IPS DF 6.9 (cell line): ENCODE measurements at regions not wholly inside any gene's neighbourhood (a gene's known extent, or its start where the extent isn't known, plus 50 kb on each side); places are given as distances from the start of the nearest gene placed in this dataset.

ENCODE experiments used
- DNase-seq: peaks from one replicate; pipeline ENCODE4 v3.0.0-alpha.2; 2013; ENCODE audit warnings: low read depth, low spot score
- H3K27ac ChIP-seq: one replicate; pipeline ENCODE4 v1.5.1; 2013; ENCODE audit warnings: low read length, control low read depth
- H3K27me3 ChIP-seq: 2 replicates; pipeline ENCODE4 v1.6.1; 2013; ENCODE audit warnings: mild to moderate bottlenecking, low read length; ENCODE audit not compliant: control insufficient read depth, insufficient read depth
- H3K36me3 ChIP-seq: 2 replicates; pipeline ENCODE4 v1.6.1; 2013; ENCODE audit warnings: low read length; ENCODE audit not compliant: control insufficient read depth, insufficient read depth
- H3K4me1 ChIP-seq: 2 replicates; pipeline ENCODE4 v1.6.1; 2013; ENCODE audit warnings: low read length; ENCODE audit not compliant: control insufficient read depth, insufficient read depth
- H3K4me3 ChIP-seq: 2 replicates; pipeline ENCODE4 v1.5.1; 2013; ENCODE audit warnings: mild to moderate bottlenecking, low read length
- H3K9me3 ChIP-seq: 2 replicates; pipeline ENCODE4 v1.6.1; 2013; ENCODE audit warnings: low read length, inconsistent platforms; ENCODE audit not compliant: control insufficient read depth, insufficient read depth
- WGBS: extraction: QIAGEN DNeasy Blood & Tissue Kit; methylation state at CpG from one replicate; pipeline ENCODE4 v1.1.7; 2013; ENCODE audit warnings: mixed read lengths, missing lambda C conversion rate; ENCODE audit not compliant: insufficient read length, insufficient coverage; 5-methylcytosine and 5-hydroxymethylcytosine counted together

- no CpG with 5 or more reads among the region's 9 CpGs for whole genome bisulfite sequencing
- Histone ChIP-seq H3K4me1 (no peaks in the 10 kb centered on the region), H3K9me3 (no peaks in the 10 kb centered on the region), H3K36me3 (no peaks in the 10 kb centered on the region), H3K4me3 (no peak overlapping the region), H3K27me3 (no peaks in the 10 kb centered on the region), H3K27ac (no peak overlapping the region)
- DNase-seq = no peak
Measured at GRCh38 chr5:2266641-2267240, 384.0 kb upstream of the IRX4 start.

DNA sequence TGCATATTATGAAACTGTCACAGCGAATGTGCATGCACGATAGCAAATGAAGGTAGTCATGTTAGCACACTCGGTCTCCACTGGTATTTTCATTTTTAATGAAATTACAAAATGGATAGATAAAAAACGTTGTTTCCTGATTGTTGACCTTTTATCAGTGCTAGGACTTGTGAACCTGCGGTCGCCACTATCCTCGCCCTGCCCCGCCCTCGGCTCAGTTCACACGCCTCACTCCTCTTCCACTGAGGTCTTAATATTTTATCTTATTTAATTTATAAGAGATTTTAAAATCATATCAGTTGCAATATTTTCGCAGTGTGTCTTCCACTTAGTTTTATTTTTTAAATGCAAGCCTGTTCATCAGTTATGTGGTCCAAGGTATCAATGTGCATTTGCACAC is 382.6 kb upstream of the IRX4 start:
- no peak for DNase-seq
- H3K4me1 ChIP-seq = no peaks in the 10 kb centered on the region
- H3K36me3 ChIP-seq = no peaks in the 10 kb centered on the region
- no CpG with 5 or more reads among the region's 11 CpGs for WGBS
- no peak overlapping the region for H3K4me3 ChIP-seq
- no peak overlapping the region for H3K27ac ChIP-seq
- no peaks in the 10 kb centered on the region for H3K27me3 ChIP-seq
- H3K9me3 ChIP-seq = no peaks in the 10 kb centered on the region

GRCh38 chr5:2263763-2264162 is 381.0 kb upstream of the IRX4 start:
- Histone ChIP-seq H3K9me3 (no peaks in the 10 kb centered on the region), H3K36me3 (no peaks in the 10 kb centered on the region), H3K27me3 (no peaks in the 10 kb centered on the region), H3K4me3 (no peak overlapping the region), H3K27ac (no peak overlapping the region), H3K4me1 (no peaks in the 10 kb centered on the region)
- WGBS = no CpG with 5 or more reads among the region's 12 CpGs
- DNase-seq = no peak

DNA sequence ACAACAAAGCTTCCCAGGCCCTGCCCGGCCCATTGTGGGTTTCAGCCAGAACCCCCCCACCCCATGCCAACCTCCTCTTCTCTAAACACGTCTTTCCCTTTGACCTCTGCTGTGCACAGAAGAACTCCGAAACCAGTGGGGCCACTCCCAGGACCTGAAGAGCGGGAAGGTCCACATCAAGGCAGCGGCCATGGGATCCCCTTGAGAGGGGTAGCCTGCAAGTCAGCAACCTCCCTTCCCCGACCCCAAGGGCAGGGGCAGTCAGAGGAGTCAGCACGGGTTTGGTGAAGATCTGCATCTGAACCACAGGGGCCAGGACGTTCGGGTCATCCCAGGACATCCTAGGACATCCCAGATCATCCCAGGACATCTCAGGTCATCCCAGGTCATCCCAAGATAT is 379.9 kb upstream of the IRX4 start:
- no CpG with 5 or more reads among the region's 9 CpGs for WGBS

DNA sequence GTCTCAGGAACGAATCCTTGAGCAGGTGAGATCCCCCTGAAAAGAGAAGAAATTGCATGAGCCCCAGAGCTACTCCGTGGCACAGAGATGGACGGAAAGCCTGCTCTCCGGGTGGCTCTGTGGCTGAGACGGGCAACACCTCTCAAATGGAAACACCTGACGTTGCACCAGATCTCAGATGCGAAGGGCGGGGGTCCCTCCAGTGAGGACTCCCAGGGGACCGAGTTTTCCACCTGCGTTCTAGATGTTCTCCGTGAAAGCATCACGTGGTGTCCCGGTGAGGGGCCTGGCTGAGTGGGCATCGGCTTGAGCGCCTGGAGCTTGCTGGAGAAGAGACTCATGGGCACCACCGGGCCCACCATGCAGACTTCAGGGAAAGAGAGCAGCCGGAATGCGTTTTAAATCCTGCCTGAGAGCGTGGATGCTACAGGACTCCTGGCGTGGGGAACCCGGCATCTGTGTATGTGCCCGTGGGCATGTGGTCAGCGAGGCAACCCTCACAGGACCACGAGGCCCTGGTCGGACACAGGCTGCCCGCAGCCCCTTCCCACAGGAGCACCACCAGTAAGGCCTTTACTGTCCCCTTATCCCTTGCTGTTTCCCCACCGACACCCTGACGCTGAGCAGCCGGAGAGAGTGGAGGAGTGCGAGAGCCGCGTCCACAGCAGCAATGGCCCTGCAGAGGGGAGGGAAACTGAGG is 378.4 kb upstream of the IRX4 start:
- no peaks in the 10 kb centered on the region for H3K27me3 ChIP-seq
- H3K4me1 ChIP-seq = no peaks in the 10 kb centered on the region
- no peak overlapping the region for H3K4me3 ChIP-seq
- no peak overlapping the region for H3K27ac ChIP-seq
- no CpG with 5 or more reads among the region's 32 CpGs for WGBS
- H3K9me3 ChIP-seq = no peaks in the 10 kb centered on the region
- H3K36me3 ChIP-seq = no peaks in the 10 kb centered on the region
- DNase-seq = no peak

More for the DNA sequence above, 379.9 kb upstream of the IRX4 start:
- Histone ChIP-seq H3K9me3 (no peaks in the 10 kb centered on the region), H3K4me3 (no peak overlapping the region), H3K27ac (no peak overlapping the region), H3K27me3 (no peaks in the 10 kb centered on the region), H3K4me1 (no peaks in the 10 kb centered on the region), H3K36me3 (no peaks in the 10 kb centered on the region)
- DNase-seq = no peak

DNA sequence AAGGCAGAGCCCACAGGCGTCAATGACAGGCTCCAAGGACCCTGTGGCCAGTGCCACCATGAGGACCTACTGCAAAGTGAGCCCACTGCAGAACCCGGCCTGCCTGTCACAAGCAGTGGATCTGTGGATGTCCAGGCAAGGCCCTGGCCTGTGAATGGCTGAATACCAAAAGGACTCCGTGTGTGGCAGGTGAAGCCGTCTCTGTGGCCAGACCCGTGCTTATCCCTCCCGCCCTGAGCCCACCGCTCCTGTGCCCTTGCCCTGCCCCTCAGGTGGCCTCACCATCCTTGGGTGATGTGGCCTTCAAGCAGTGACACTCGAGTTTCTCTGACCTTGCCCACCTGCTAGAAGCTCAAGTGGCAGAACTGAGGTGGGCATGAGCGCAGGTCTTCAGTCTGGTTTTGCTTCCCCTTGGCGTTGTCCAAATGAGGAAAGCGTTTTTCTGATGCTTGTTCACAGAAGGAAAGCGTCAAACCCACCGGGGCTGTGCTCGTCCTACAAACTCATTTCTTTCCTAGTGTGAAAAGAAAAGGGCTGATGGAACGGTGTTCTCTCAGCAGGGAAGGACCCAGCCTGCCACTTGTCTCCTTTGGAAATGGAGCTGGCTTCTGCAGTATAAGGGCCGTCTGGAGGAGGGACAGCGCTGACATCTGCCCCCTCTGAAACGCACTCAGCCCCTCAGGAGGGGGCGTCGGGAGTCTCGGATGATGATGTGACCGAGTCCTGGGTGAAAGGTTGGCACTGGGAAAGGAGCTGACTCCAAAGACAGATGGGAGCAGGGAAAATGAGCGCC is 377.7 kb upstream of the IRX4 start:
- DNase-seq = no peak
- Histone ChIP-seq H3K9me3 (no peaks in the 10 kb centered on the region), H3K27ac (no peak overlapping the region), H3K27me3 (no peaks in the 10 kb centered on the region), H3K36me3 (no peaks in the 10 kb centered on the region), H3K4me3 (no peak overlapping the region), H3K4me1 (no peaks in the 10 kb centered on the region)
- WGBS = no CpG with 5 or more reads among the region's 23 CpGs

GRCh38 chr5:2259494-2260107 is 376.9 kb upstream of the IRX4 start:
- Histone ChIP-seq H3K4me3 (no peak overlapping the region), H3K9me3 (no peaks in the 10 kb centered on the region), H3K36me3 (no peaks in the 10 kb centered on the region), H3K27me3 (no peaks in the 10 kb centered on the region), H3K27ac (no peak overlapping the region), H3K4me1 (no peaks in the 10 kb centered on the region)
- DNase-seq = no peak
- WGBS = no CpG with 5 or more reads among the region's 7 CpGs

DNA sequence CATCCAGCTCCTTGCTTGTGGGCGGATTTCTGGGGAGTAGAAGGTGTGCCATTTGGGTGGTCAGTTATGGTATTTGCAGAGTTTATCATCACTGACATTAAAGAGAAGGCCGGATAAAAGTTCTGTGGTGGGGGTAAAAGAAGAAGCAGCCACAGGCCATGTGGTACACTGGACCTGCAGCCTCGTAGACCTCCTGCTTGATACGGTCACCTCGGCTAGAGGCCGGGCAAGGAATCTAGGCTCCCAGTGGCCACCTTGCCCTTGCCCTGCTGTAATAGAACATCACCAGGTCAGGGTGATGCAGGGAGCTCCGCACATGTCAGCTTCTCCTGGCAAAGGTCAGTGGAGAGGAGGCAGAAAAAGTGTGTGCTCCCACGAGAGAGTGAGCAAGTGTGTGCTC is 376.1 kb upstream of the IRX4 start:
- no peaks in the 10 kb centered on the region for H3K9me3 ChIP-seq
- H3K4me1 ChIP-seq = no peaks in the 10 kb centered on the region
- H3K4me3 ChIP-seq = no peak overlapping the region
- no peaks in the 10 kb centered on the region for H3K27me3 ChIP-seq
- H3K27ac ChIP-seq = no peak overlapping the region
- WGBS = no CpG with 5 or more reads among the region's 8 CpGs
- DNase-seq = no peak
- H3K36me3 ChIP-seq = no peaks in the 10 kb centered on the region

GRCh38 chr5:2257326-2258244 is 374.9 kb upstream of the IRX4 start:
- no peak for DNase-seq
- no CpG with 5 or more reads among the region's 20 CpGs for WGBS
- H3K4me1 ChIP-seq = no peaks in the 10 kb centered on the region
- H3K36me3 ChIP-seq = no peaks in the 10 kb centered on the region
- H3K27ac ChIP-seq = no peak overlapping the region
- H3K27me3 ChIP-seq = no peaks in the 10 kb centered on the region
- no peaks in the 10 kb centered on the region for H3K9me3 ChIP-seq
- H3K4me3 ChIP-seq = no peak overlapping the region
